Activated CD8-positive, alpha-beta memory T cell treated with anti-CD3 and anti-CD28 coated beads for 24 hours (primary cell): ENCODE measurements at regions not wholly inside any gene's neighbourhood (a gene's known extent, or its start where the extent isn't known, plus 50 kb on each side); places are given as distances from the start of the nearest gene placed in this dataset.

Experiments used
- DNase-seq: peaks from one replicate; pipeline ENCODE4 v3.0.0-alpha.2; 2020

- DNase-seq = no peak
Measured at GRCh38 chr20:40203032-40203431, 486.0 kb downstream of the MAFB start.

DNA sequence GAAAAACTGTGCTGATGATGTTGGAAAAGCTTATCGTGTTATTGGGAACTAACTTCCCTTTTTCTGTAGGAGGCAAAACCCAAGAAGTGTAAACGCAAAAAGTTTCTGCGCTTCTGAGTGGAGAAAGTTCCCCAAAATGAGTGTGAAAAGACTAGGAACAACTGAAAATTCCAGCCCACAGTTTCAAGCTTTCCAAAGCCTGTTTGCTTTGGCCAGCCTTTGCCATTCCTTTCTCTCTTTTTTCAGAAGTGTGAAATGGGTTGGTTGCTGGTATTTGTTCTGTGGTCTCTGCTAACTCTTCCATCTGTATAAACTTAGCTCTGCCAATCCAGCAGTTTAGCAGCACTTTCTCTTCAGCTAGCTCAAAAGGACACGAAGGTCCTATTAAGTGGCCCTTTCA, 491.3 kb downstream of the MAFB start:
- no peak for DNase-seq

DNA sequence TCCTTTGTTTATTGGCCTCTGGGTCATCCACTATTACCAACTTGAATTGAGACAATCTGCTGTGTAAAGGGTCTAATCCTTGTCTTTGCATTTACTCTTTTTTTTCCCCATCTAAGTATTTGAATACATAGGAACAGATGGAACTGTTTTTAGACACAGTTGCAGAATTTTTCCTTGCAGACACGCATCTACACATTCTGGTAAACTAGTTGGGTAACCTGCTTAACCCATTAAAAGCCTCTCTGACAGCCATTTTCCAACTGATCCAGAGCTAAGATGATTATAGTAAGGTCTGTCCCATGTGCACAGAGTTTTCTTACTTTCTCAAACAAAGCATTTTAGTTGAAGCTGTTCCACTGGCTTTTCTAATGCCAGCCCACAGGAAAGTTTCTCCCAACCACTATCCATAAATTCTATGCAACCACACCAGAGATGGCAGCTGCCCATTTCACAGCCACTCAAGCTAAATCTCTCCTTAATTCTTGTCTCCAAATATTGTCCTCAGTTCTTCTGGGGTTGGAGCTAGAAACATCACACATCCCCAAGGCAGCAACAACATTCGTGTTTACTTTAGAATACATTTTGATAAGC, 492.1 kb downstream of the MAFB start:
- DNase-seq = no peak

DNA sequence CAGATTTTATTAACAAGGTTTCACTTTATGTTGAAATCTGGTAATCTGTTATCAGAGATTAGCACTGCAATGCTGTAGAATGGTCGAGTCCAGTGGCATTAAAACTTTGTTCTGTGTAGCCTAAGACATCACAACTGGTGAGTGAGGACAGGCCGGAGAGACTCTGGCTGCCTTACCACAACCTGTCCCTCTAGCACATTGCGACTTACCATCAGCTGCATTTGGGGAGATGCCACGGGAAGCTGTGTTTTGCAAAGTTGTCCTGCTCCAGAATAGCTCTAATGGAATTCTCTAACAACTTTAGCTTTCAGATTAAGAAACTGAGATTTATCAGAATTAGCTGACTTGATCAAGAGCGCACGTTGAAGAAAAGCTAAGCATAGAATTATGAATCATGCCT, 493.3 kb downstream of the MAFB start:
- no peak for DNase-seq

- DNase-seq = no peak
Measured at GRCh38 chr20:40192529-40192928, 496.5 kb downstream of the MAFB start.

GRCh38 chr20:40192081-40192480, 497.0 kb downstream of the MAFB start:
- DNase-seq = no peak

- no peak for DNase-seq
Measured at GRCh38 chr20:40191573-40191972, 497.5 kb downstream of the MAFB start.

GRCh38 chr20:40189621-40190020, 499.4 kb downstream of the MAFB start:
- DNase-seq = no peak

DNA sequence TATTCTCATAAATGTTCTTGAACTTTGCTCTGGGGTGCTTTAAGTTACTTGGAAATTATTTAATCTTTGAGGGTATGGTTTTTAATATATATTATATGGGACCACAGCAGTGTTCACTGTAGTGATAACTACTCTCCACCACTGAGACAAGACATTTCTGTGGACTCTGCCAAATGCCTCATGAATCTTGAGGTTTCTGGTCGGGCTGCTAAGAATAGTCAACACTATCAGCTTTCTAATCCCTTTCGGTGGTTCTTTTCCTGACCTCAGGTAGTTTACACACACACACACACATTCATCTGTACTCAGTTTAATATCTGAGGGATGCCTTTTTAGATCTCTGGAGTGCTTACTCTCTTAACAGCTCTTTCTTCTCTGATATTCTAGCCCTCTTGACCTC, 500.7 kb downstream of the MAFB start:
- no peak for DNase-seq

- DNase-seq = no peak
Measured at GRCh38 chr20:40186826-40187225, 502.2 kb downstream of the MAFB start.

GRCh38 chr20:40181676-40182075, 507.4 kb downstream of the MAFB start:
- DNase-seq = no peak

- DNase-seq = no peak
Measured at GRCh38 chr20:40176098-40176841, 512.8 kb downstream of the MAFB start.

GRCh38 chr20:40175296-40175695, 513.7 kb downstream of the MAFB start:
- DNase-seq = no peak

DNA sequence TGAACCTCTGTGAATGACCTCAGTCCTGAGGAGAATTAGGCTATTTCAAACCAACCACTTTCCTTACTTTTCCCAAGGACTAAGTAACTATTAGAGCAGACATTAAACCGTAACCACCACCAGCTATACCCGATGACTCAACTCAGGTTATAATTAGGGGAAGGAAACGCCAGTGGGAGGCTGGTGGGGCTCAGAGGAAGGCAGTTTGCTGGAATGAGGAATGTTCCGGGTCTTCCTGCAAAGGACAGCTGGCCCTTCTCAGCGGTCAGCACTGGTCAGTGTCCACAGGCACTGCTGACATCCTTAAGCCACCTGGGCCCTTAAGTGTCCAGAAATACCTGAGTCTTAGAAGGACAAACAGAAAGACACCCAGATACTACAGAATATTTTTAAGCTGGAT, 515.2 kb downstream of the MAFB start:
- DNase-seq = no peak

GRCh38 chr20:40168981-40169620, 519.9 kb downstream of the MAFB start:
- no peak for DNase-seq

DNA sequence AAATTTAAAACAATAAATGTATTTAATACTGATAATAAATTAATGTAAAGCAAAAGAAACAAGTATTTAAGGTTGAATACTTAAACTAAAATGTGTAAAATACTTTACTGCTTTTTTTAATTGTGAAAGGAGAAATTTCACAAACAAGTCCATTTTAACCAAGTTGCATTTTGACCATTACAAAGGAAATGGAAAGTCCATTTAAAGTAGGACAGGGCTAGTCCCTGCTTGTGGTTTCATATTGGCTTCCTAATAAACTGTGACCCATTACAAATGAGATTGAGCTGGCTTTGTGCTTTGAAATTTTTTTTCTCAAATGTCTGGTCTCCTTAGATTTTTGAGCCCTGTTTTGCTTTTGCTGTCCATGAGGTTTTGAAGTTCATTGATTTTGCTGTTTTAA, 527.6 kb downstream of the MAFB start:
- no peak for DNase-seq

DNA sequence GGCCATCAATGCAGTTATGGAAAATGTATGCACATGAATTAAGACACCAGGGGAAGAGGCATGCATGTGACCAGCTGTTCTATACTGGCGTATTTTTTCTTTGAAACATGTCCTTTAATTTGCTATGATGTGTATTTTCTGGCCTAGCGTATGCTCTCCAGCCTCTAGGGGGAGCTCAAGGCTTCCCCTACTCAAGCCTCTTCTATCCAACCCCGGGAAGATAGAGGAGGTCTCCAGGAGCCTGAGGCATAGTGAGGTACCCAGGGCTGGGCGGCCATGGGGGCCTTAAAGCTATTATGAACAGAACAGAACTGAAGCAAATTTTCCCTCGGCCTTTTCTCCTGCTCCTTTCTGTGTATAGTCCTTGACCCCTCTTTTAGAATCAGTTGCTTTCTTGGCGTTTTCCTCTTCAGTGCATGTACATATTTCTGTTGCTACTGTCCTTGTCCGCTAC, 528.9 kb downstream of the MAFB start:
- DNase-seq = no peak

GRCh38 chr20:40159276-40159675, 529.8 kb downstream of the MAFB start:
- DNase-seq = no peak

DNA sequence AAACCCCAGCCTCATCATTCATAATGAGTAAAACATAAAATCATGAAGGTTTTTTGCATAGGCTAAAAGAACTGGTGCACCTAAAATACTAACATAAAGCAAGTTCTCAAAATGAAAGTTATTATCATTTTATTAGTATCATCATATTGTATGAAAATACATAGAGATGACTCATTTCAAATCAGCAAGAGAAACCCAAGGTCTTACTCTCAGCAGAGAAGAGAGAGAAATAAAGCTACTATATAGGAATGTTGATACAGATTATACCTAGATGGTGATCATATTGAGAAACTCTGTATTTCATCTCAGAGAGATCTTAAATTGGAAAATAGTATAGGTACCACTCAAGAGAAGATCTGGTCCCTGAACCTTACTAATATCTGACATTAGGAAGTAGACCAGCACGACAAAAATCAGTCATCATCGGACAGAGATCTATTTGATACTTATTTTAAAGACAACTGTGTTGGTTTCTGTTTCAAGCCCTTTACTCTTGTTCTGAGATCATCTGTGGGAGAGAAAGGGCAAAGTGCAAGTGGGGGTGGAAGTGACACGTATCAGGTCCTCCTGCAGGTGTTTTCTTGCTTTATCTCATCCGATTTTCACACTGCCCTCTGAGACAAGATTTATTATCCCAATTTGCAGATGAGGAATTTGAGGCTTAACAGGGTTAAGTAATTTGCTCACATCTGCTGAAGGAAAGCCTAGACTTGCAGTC, 532.3 kb downstream of the MAFB start:
- no peak for DNase-seq

GRCh38 chr20:40154514-40154913, 534.5 kb downstream of the MAFB start:
- DNase-seq = no peak

- no peak for DNase-seq
Measured at GRCh38 chr20:40148886-40149285, 540.1 kb downstream of the MAFB start.

- DNase-seq = no peak
Measured at GRCh38 chr20:40146071-40146470, 543.0 kb downstream of the MAFB start.

GRCh38 chr20:40144581-40144980, 544.5 kb downstream of the MAFB start:
- no peak for DNase-seq

DNA sequence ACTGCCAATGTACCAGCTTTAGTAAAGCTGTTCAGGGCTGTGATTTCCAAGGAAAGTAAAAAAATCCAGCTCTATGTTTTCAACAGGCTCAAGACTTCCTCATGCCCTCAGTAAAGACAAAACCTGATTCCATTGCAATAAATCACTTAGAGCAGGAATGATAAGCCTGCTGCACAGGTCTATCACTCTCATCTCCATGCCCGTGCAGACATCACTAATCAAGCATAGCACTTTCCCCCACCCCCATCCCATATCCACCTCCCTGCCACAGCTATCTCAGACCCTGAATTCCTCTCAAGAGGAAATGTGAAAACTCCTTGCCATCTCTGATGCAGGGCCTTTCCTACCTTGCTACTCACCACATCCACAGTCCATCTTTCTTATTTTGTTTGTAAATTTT, 554.9 kb downstream of the MAFB start:
- DNase-seq = no peak
